OCI-LY1 (cell line): ENCODE measurements at regions not wholly inside any gene's neighbourhood (a gene's known extent, or its start where the extent isn't known, plus 50 kb on each side); places are given as distances from the start of the nearest gene placed in this dataset.

Experiments used
- H2AFZ ChIP-seq: fragments of 200-600 bp; sonication (generic), shearing (Covaris generic); 2 replicates; pipeline ENCODE4 v1.6.0; 2014; ENCODE audit warnings: antibody characterized with exemption, mild to moderate bottlenecking, low read length
- H3F3A ChIP-seq: fragments of 200-600 bp; sonication (generic), shearing (Covaris generic); 2 replicates; pipeline ENCODE4 v1.6.0; 2014; ENCODE audit warnings: mild to moderate bottlenecking, antibody characterized with exemption, low read length, moderate library complexity; ENCODE audit not compliant: insufficient read depth
- H3K27ac ChIP-seq: fragments of 200-600 bp; sonication (generic); 2 replicates; pipeline ENCODE4 v1.5.1; 2014; ENCODE audit warnings: low read length, mixed run types, mild to moderate bottlenecking, low read depth; ENCODE audit not compliant: poor library complexity, severe bottlenecking
- H3K27me3 ChIP-seq: fragments of 200-600 bp; sonication (generic); 2 replicates; pipeline ENCODE4 v1.6.0; 2014; ENCODE audit warnings: antibody characterized with exemption, mild to moderate bottlenecking, low read length, moderate library complexity; ENCODE audit not compliant: insufficient read depth
- H3K36me3 ChIP-seq: fragments of 200-600 bp; sonication (generic); 2 replicates; pipeline ENCODE4 v1.6.1; 2014; ENCODE audit warnings: mild to moderate bottlenecking, antibody characterized with exemption, low read length, moderate library complexity, mixed read lengths; ENCODE audit not compliant: insufficient read depth
- H3K4me1 ChIP-seq: fragments of 200-600 bp; sonication (generic); 2 replicates; pipeline ENCODE4 v1.5.1; 2014; ENCODE audit warnings: mild to moderate bottlenecking, low read length, moderate library complexity; ENCODE audit not compliant: insufficient read depth, severe bottlenecking
- H3K4me2 ChIP-seq: fragments of 200-600 bp; sonication (generic), shearing (Covaris generic); 2 replicates; pipeline ENCODE4 v1.6.1; 2014; ENCODE audit warnings: low read length
- H3K4me3 ChIP-seq: fragments of 200-600 bp; sonication (generic); 2 replicates; pipeline ENCODE4 v1.5.1; 2014; ENCODE audit warnings: low read length, low read depth, mild to moderate bottlenecking, mixed read lengths; ENCODE audit not compliant: poor library complexity, severe bottlenecking
- H3K79me2 ChIP-seq: fragments of 200-600 bp; shearing (Covaris generic); 2 replicates; pipeline ENCODE4 v1.6.1; 2016; ENCODE audit warnings: mixed run types, low read length, mixed read lengths; ENCODE audit not compliant: insufficient read depth
- H3K9ac ChIP-seq: fragments of 200-600 bp; sonication (generic), shearing (Covaris generic); 2 replicates; pipeline ENCODE4 v1.6.1; 2014; ENCODE audit warnings: mild to moderate bottlenecking, low read length, mixed read lengths
- H3K9me2 ChIP-seq: fragments of 200-600 bp; sonication (generic), shearing (Covaris generic); 2 replicates; pipeline ENCODE4 v1.6.1; 2014; ENCODE audit warnings: low read depth, mild to moderate bottlenecking, low read length, mixed read lengths
- H3K9me3 ChIP-seq: fragments of 200-600 bp; shearing (Covaris generic); 2 replicates; pipeline ENCODE4 v1.6.1; 2014; ENCODE audit warnings: low read length, mixed read lengths
- H4K20me1 ChIP-seq: fragments of 200-600 bp; sonication (generic), shearing (Covaris generic); 2 replicates; pipeline ENCODE4 v1.6.0; 2016; ENCODE audit warnings: mild to moderate bottlenecking, low read length; ENCODE audit not compliant: insufficient read depth
- CTCF ChIP-seq: fragments of 200-600 bp; sonication (generic), shearing (Covaris generic); IDR thresholded peaks from 2 replicates; pipeline ENCODE4 v1.5.1; 2017; ENCODE audit warnings: mild to moderate bottlenecking, antibody characterized with exemption, low read length, moderate library complexity, mixed read lengths
- EZH2 ChIP-seq: fragments of 200-600 bp; sonication (generic), shearing (Covaris generic); IDR thresholded peaks from 2 replicates; pipeline ENCODE4 v1.8.0; 2017; ENCODE audit warnings: borderline replicate concordance, mixed run types, mild to moderate bottlenecking, antibody characterized with exemption, low read length, moderate library complexity, mixed read lengths

GRCh38 chr1:163774978-163775620, 453.3 kb downstream of the NUF2 start:
- Histone ChIP-seq H3K4me2 (no peak overlapping the region), H3K36me3 (no peaks in the 10 kb centered on the region), H3K9me3 (no peaks in the 10 kb centered on the region), H3K4me1 (no peaks in the 10 kb centered on the region), H3K79me2 (no peaks in the 10 kb centered on the region), H3K27ac (no peak overlapping the region), H3K4me3 (no peak overlapping the region), H2AFZ (no peak overlapping the region), H3K27me3 (no peaks in the 10 kb centered on the region), H3K9ac (no peak overlapping the region), H4K20me1 (no peaks in the 10 kb centered on the region), H3K9me2 (no peaks in the 10 kb centered on the region), H3F3A (no peaks in the 10 kb centered on the region)
- TF ChIP-seq CTCF (no peak), EZH2 (no peak)

GRCh38 chr1:163777205-163777604, 455.5 kb downstream of the NUF2 start:
- H3K9ac ChIP-seq, result no peak overlapping the region
- no peaks in the 10 kb centered on the region for H3K27me3 ChIP-seq
- no peaks in the 10 kb centered on the region for H3K4me1 ChIP-seq
- no peak overlapping the region for H3K27ac ChIP-seq
- H3K79me2 ChIP-seq, result no peaks in the 10 kb centered on the region
- no peaks in the 10 kb centered on the region for H3K9me2 ChIP-seq
- H3K4me3 ChIP-seq, result no peak overlapping the region
- TF ChIP-seq CTCF (no peak), EZH2 (no peak)
- H2AFZ ChIP-seq, result no peak overlapping the region
- no peak overlapping the region for H3K4me2 ChIP-seq
- H3K36me3 ChIP-seq, result no peaks in the 10 kb centered on the region
- H3K9me3 ChIP-seq, result peaks cover 6% of the 10 kb centered on the region; the same call in 1 of the 2 replicates
- H4K20me1 ChIP-seq, result no peaks in the 10 kb centered on the region
- H3F3A ChIP-seq, result no peaks in the 10 kb centered on the region

GRCh38 chr1:163781146-163781545, 459.4 kb downstream of the NUF2 start:
- Histone ChIP-seq H3K9me2 (no peaks in the 10 kb centered on the region), H3K27me3 (no peaks in the 10 kb centered on the region), H3K4me3 (no peak overlapping the region), H3K9ac (no peak overlapping the region), H3K36me3 (no peaks in the 10 kb centered on the region), H4K20me1 (no peaks in the 10 kb centered on the region), H3K4me2 (no peak overlapping the region), H3K9me3 (peaks cover 6% of the 10 kb centered on the region; the same call in 1 of the 2 replicates), H3K4me1 (no peaks in the 10 kb centered on the region), H2AFZ (no peak overlapping the region), H3K79me2 (no peaks in the 10 kb centered on the region), H3K27ac (no peak overlapping the region), H3F3A (no peaks in the 10 kb centered on the region)
- no peak for TF ChIP-seq EZH2
- TF ChIP-seq CTCF, result no peak
